ENCODE measurements at regions not wholly inside any gene's neighbourhood (a gene's known extent, or its start where the extent isn't known, plus 50 kb on each side); places are given as distances from the start of the nearest gene placed in this dataset.

DNA sequence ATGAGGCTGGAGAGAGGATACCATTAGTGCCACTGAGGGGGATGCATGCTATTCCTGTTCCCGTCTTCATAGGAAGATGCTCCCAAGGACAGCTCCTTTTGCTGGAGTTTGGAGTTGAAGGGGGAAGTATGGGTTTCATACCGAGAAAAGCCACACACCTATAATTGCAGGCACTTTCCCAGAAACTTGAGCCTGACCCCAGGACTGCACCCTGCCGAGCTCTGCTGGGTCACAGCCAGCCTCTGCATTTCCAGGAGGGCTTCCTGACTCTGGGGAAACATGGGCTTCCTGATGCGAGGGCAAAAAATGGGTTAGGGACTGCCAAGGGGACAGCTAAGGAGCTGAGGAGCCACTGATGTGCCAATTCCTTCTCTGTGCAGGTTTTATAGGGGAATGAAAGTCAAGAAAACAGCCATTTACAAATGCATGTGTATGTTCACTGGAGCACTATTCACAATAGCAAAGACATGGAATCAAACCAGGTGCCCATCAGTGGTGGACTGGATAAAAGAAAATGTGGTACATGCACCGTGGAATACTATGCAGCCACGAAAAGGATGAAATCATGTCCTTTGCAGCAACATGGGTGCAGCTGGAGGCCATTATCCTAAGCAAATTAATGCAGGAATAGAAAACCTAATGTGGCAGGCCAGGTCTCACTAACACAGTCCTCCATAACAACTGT is 104.5 kb downstream of the ACAA2 start:
- H3K4me1 Mint-ChIP-seq, result 0 out of 4 replicates have a peak, but pooled peaks cover 0 to 6% of the 10 kb centered on the region in 2 experiments
- Histone ChIP-seq H3K9me3 (ENCODE audit: control insufficient read depth, low read depth, low read length) (no peaks in the 10 kb centered on the region), H3K4ac (ENCODE audit: low read depth, low read length) (no peak overlapping the region), H3K4me2 (ENCODE audit: insufficient read depth, insufficient read length, low read length) (no peak overlapping the region), H2BK12ac (ENCODE audit: insufficient read length, low read depth, low read length) (no peak overlapping the region), H3K27ac (ENCODE audit: insufficient read length, low read depth, low read length) (no peak overlapping the region), H4K8ac (replicated peaks; ENCODE audit: insufficient read length, low read depth, low read length) (no peak overlapping the region), H3K18ac (ENCODE audit: insufficient read length, low read depth, low read length) (no peak overlapping the region), H2BK5ac (ENCODE audit: insufficient read length, low read length) (no peak overlapping the region), H3K23ac (ENCODE audit: insufficient read length, low read depth, low read length) (no peak overlapping the region), H2AK5ac (ENCODE audit: insufficient read length, low read length) (no peak overlapping the region), H3K27me3 (ENCODE audit: insufficient read depth, low read length) (no peaks in the 10 kb centered on the region), H2BK120ac (ENCODE audit: low read depth, low read length, poor library complexity, severe bottlenecking) (no peak overlapping the region), H3K23me2 (ENCODE audit: insufficient read length, low read depth, low read length, poor library complexity, severe bottlenecking) (no peaks in the 10 kb centered on the region), H3K79me2 (ENCODE audit: insufficient read depth, low read length) (no peaks in the 10 kb centered on the region), H4K5ac (ENCODE audit: insufficient read length, low read depth, low read length) (no peak overlapping the region), H3K14ac (ENCODE audit: insufficient read depth, low read length) (no peak overlapping the region), H3K79me1 (ENCODE audit: insufficient read depth, low read depth, low read length, poor library complexity, severe bottlenecking) (no peaks in the 10 kb centered on the region), H3K9ac (ENCODE audit: extremely low read depth, insufficient read length, low read length) (no peak overlapping the region), H4K20me1 (ENCODE audit: control insufficient read depth, insufficient read depth, insufficient read length) (no peaks in the 10 kb centered on the region), H2AFZ (ENCODE audit: low read length) (no peak overlapping the region), H3K56ac (ENCODE audit: insufficient read length, low read depth, low read length) (no peak overlapping the region), H2BK20ac (ENCODE audit: low read depth, low read length, poor library complexity, severe bottlenecking) (no peak overlapping the region), H2BK15ac (ENCODE audit: low read depth, low read length) (no peak overlapping the region), H4K91ac (ENCODE audit: insufficient read length, low read depth, low read length) (no peak overlapping the region), H3K4me1 (ENCODE audit: insufficient read depth, low read length) (no peaks in the 10 kb centered on the region), H3T11ph (ENCODE audit: low read length) (no peak overlapping the region)
- no peak overlapping the region for H3K27ac Mint-ChIP-seq
- no CpG with 5 or more reads among the region's 6 CpGs for WGBS (ENCODE audit: extremely low coverage, insufficient read length, low lambda C conversion rate)
- no peaks in the 10 kb centered on the region for H3K9me3 Mint-ChIP-seq
- peaks cover 9% of the 10 kb centered on the region for H3K27me3 Mint-ChIP-seq (ENCODE audit: low read depth)
- TF ChIP-seq CTCF (conservative IDR thresholded peaks at IDR 0.05), result no peak
- H3K4me3 Mint-ChIP-seq, result no peak overlapping the region
- H3K36me3 Mint-ChIP-seq (ENCODE audit: insufficient read depth in 1 of 3, low read depth in 3 of 3), result no peaks in the 10 kb centered on the region
- no peak for DNase-seq
